ENCODE measurements at regions not wholly inside any gene's neighbourhood (a gene's known extent, or its start where the extent isn't known, plus 50 kb on each side); places are given as distances from the start of the nearest gene placed in this dataset.

DNA sequence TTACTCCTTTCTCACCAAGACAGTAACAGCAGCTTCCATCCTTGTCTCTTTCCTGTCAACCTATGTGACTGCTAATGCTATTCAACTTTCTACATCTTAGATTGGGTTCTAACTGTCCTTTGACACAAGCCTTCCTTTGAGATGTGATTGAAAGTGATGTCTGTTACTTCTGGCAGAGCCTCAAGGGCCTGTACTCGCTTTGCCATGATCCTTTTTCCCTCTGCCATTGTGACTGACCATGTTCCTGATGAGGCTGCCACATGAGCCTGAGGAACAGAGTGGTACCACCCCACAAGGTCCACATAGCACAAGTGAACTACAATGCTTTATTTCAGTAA, 138.8 kb upstream of the RAB4A start:
- no peak for ATAC-seq

More for the DNA sequence above, 138.8 kb upstream of the RAB4A start:
- peaks cover 30% of the 10 kb centered on the region for H3K9me3 Mint-ChIP-seq
- Histone ChIP-seq H3K27ac (ENCODE audit: low read depth) (no peak overlapping the region), H3K36me3 (ENCODE audit: insufficient read depth) (peaks cover 5% of the 10 kb centered on the region; the same call in 1 of the 2 replicates), H3K79me2 (replicated peaks; ENCODE audit: insufficient read depth) (no peaks in the 10 kb centered on the region), H3K4me3 (no peak overlapping the region), H3K9me2 (ENCODE audit: insufficient read depth) (peaks cover 15% of the 10 kb centered on the region; the same call in 1 of the 2 replicates), H3K4me2 (no peak overlapping the region), H3K27me3 (ENCODE audit: insufficient read depth) (no peaks in the 10 kb centered on the region), H3F3A (replicated peaks; ENCODE audit: low read depth) (no peaks in the 10 kb centered on the region), H2AFZ (no peak overlapping the region), H3K4me1 (ENCODE audit: insufficient read depth) (no peaks in the 10 kb centered on the region; the same call in 1 of the 2 replicates), H4K20me1 (replicated peaks; ENCODE audit: insufficient read depth) (no peaks in the 10 kb centered on the region)
- H3K4me3 Mint-ChIP-seq, result no peak overlapping the region
- H3K36me3 Mint-ChIP-seq (ENCODE audit: low read depth), result peaks cover 28% of the 10 kb centered on the region
- H3K27ac Mint-ChIP-seq, result no peak overlapping the region
- no peak for TF ChIP-seq ZNF114 (CRISPR knock-in tag; IDR thresholded peaks at IDR 0.05)
- TF ChIP-seq, protein P1, sequence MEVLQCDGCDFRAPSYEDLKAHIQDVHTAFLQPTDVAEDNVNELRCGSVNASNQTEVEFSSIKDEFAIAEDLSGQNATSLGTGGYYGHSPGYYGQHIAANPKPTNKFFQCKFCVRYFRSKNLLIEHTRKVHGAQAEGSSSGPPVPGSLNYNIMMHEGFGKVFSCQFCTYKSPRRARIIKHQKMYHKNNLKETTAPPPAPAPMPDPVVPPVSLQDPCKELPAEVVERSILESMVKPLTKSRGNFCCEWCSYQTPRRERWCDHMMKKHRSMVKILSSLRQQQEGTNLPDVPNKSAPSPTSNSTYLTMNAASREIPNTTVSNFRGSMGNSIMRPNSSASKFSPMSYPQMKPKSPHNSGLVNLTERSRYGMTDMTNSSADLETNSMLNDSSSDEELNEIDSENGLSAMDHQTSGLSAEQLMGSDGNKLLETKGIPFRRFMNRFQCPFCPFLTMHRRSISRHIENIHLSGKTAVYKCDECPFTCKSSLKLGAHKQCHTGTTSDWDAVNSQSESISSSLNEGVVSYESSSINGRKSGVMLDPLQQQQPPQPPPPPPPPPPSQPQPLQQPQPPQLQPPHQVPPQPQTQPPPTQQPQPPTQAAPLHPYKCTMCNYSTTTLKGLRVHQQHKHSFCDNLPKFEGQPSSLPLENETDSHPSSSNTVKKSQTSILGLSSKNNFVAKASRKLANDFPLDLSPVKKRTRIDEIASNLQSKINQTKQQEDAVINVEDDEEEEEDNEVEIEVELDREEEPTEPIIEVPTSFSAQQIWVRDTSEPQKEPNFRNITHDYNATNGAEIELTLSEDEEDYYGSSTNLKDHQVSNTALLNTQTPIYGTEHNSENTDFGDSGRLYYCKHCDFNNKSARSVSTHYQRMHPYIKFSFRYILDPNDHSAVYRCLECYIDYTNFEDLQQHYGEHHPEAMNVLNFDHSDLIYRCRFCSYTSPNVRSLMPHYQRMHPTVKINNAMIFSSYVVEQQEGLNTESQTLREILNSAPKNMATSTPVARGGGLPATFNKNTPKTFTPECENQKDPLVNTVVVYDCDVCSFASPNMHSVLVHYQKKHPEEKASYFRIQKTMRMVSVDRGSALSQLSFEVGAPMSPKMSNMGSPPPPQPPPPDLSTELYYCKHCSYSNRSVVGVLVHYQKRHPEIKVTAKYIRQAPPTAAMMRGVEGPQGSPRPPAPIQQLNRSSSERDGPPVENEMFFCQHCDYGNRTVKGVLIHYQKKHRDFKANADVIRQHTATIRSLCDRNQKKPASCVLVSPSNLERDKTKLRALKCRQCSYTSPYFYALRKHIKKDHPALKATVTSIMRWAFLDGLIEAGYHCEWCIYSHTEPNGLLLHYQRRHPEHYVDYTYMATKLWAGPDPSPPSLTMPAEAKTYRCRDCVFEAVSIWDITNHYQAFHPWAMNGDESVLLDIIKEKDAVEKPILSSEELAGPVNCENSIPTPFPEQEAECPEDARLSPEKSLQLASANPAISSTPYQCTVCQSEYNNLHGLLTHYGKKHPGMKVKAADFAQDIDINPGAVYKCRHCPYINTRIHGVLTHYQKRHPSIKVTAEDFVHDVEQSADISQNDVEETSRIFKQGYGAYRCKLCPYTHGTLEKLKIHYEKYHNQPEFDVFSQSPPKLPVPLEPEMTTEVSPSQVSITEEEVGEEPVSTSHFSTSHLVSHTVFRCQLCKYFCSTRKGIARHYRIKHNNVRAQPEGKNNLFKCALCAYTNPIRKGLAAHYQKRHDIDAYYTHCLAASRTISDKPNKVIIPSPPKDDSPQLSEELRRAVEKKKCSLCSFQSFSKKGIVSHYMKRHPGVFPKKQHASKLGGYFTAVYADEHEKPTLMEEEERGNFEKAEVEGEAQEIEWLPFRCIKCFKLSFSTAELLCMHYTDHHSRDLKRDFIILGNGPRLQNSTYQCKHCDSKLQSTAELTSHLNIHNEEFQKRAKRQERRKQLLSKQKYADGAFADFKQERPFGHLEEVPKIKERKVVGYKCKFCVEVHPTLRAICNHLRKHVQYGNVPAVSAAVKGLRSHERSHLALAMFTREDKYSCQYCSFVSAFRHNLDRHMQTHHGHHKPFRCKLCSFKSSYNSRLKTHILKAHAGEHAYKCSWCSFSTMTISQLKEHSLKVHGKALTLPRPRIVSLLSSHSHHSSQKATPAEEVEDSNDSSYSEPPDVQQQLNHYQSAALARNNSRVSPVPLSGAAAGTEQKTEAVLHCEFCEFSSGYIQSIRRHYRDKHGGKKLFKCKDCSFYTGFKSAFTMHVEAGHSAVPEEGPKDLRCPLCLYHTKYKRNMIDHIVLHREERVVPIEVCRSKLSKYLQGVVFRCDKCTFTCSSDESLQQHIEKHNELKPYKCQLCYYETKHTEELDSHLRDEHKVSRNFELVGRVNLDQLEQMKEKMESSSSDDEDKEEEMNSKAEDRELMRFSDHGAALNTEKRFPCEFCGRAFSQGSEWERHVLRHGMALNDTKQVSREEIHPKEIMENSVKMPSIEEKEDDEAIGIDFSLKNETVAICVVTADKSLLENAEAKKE (CRISPR knock-in tag; IDR thresholded peaks at IDR 0.05), result no peak
- TF ChIP-seq, protein P2, sequence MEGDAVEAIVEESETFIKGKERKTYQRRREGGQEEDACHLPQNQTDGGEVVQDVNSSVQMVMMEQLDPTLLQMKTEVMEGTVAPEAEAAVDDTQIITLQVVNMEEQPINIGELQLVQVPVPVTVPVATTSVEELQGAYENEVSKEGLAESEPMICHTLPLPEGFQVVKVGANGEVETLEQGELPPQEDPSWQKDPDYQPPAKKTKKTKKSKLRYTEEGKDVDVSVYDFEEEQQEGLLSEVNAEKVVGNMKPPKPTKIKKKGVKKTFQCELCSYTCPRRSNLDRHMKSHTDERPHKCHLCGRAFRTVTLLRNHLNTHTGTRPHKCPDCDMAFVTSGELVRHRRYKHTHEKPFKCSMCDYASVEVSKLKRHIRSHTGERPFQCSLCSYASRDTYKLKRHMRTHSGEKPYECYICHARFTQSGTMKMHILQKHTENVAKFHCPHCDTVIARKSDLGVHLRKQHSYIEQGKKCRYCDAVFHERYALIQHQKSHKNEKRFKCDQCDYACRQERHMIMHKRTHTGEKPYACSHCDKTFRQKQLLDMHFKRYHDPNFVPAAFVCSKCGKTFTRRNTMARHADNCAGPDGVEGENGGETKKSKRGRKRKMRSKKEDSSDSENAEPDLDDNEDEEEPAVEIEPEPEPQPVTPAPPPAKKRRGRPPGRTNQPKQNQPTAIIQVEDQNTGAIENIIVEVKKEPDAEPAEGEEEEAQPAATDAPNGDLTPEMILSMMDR (conservative IDR thresholded peaks at IDR 0.05; ENCODE audit: low read depth in 2 of 2), result no peak
- no peak for TF ChIP-seq ZNF331 (CRISPR knock-in tag; IDR thresholded peaks at IDR 0.05; ENCODE audit: low read depth)
- TF ChIP-seq STAT1 (IDR thresholded peaks at IDR 0.05; ENCODE audit: unreplicated experiment), result no peak
- no peak for TF ChIP-seq NANOG (IDR thresholded peaks at IDR 0.05; ENCODE audit: borderline replicate concordance)
- no peak for TF ChIP-seq CREB1 (CRISPR knock-in tag; IDR thresholded peaks at IDR 0.05; ENCODE audit: low read depth)
- TF ChIP-seq, protein P3, sequence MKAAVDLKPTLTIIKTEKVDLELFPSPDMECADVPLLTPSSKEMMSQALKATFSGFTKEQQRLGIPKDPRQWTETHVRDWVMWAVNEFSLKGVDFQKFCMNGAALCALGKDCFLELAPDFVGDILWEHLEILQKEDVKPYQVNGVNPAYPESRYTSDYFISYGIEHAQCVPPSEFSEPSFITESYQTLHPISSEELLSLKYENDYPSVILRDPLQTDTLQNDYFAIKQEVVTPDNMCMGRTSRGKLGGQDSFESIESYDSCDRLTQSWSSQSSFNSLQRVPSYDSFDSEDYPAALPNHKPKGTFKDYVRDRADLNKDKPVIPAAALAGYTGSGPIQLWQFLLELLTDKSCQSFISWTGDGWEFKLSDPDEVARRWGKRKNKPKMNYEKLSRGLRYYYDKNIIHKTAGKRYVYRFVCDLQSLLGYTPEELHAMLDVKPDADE (IDR thresholded peaks at IDR 0.05), result no peak
- TF ChIP-seq, protein P4, sequence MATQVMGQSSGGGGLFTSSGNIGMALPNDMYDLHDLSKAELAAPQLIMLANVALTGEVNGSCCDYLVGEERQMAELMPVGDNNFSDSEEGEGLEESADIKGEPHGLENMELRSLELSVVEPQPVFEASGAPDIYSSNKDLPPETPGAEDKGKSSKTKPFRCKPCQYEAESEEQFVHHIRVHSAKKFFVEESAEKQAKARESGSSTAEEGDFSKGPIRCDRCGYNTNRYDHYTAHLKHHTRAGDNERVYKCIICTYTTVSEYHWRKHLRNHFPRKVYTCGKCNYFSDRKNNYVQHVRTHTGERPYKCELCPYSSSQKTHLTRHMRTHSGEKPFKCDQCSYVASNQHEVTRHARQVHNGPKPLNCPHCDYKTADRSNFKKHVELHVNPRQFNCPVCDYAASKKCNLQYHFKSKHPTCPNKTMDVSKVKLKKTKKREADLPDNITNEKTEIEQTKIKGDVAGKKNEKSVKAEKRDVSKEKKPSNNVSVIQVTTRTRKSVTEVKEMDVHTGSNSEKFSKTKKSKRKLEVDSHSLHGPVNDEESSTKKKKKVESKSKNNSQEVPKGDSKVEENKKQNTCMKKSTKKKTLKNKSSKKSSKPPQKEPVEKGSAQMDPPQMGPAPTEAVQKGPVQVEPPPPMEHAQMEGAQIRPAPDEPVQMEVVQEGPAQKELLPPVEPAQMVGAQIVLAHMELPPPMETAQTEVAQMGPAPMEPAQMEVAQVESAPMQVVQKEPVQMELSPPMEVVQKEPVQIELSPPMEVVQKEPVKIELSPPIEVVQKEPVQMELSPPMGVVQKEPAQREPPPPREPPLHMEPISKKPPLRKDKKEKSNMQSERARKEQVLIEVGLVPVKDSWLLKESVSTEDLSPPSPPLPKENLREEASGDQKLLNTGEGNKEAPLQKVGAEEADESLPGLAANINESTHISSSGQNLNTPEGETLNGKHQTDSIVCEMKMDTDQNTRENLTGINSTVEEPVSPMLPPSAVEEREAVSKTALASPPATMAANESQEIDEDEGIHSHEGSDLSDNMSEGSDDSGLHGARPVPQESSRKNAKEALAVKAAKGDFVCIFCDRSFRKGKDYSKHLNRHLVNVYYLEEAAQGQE (IDR thresholded peaks at IDR 0.05; ENCODE audit: unreplicated experiment), result no peak
- TF ChIP-seq EZH2phosphoT487 (IDR thresholded peaks at IDR 0.05; ENCODE audit: unreplicated experiment), result no peak
- no peak for TF ChIP-seq POLR2AphosphoS5 (IDR thresholded peaks at IDR 0.05; ENCODE audit: low read depth)
- no peak for TF ChIP-seq JUNB (IDR thresholded peaks at IDR 0.05; ENCODE audit: unreplicated experiment)
- TF ChIP-seq EZH2 (IDR thresholded peaks at IDR 0.05; ENCODE audit: low read depth, unreplicated experiment), result no peak
- H3K4me1 Mint-ChIP-seq, result peaks cover 10% of the 10 kb centered on the region
- no peaks in the 10 kb centered on the region for H3K27me3 Mint-ChIP-seq (ENCODE audit: insufficient read depth, low read depth, poor library complexity)
- no peak for DNase-seq (ENCODE audit: low spot score)

All from GM23338 (cell line).